NCI-H2029 (cell line): ENCODE measurements at regions not wholly inside any gene's neighbourhood (a gene's known extent, or its start where the extent isn't known, plus 50 kb on each side); places are given as distances from the start of the nearest gene placed in this dataset.
A peak's percentile ranks its signal among the peaks of the same experiment; 100 is the strongest.

Experiments
- DNase-seq: peaks from one replicate; lab custom pipeline; 2025; lab: John Stamatoyannopoulos, UW

GRCh38 chr3:25002052-25002451 lies 426.0 kb upstream of the RARB start:
- DNase-seq, result no peak

GRCh38 chr3:25007974-25008658 lies 419.9 kb upstream of the RARB start:
- DNase-seq, result no peak

GRCh38 chr3:25009665-25010064 lies 418.4 kb upstream of the RARB start:
- DNase-seq, result no peak

GRCh38 chr3:25015599-25015998 lies 412.5 kb upstream of the RARB start:
- no peak for DNase-seq

- DNase-seq, result no peak
Observed at GRCh38 chr3:25018909-25019308, 409.2 kb upstream of the RARB start.

- no peak for DNase-seq
Observed at GRCh38 chr3:25019506-25019905, 408.6 kb upstream of the RARB start.

- DNase-seq, result no peak
Observed at GRCh38 chr3:25021816-25022215, 406.2 kb upstream of the RARB start.

GRCh38 chr3:25023876-25024275 lies 404.2 kb upstream of the RARB start:
- no peak for DNase-seq

GRCh38 chr3:25025236-25025635 lies 402.8 kb upstream of the RARB start:
- no peak for DNase-seq

GRCh38 chr3:25027650-25028049 lies 400.4 kb upstream of the RARB start:
- DNase-seq, result no peak

- DNase-seq, result no peak
Observed at GRCh38 chr3:25029820-25030219, 398.2 kb upstream of the RARB start.

- DNase-seq, result no peak
Observed at GRCh38 chr3:25032344-25032743, 395.7 kb upstream of the RARB start.

- peak; percentile 2 for DNase-seq
Observed at GRCh38 chr3:25033407-25034029, 394.5 kb upstream of the RARB start.

GRCh38 chr3:25035526-25035925 lies 392.5 kb upstream of the RARB start:
- DNase-seq, result no peak

GRCh38 chr3:25036633-25037032 lies 391.4 kb upstream of the RARB start:
- no peak for DNase-seq

GRCh38 chr3:25037049-25037547 lies 391.0 kb upstream of the RARB start:
- no peak for DNase-seq

- no peak for DNase-seq
Observed at GRCh38 chr3:25038271-25038670, 389.8 kb upstream of the RARB start.

GRCh38 chr3:25038922-25039321 lies 389.1 kb upstream of the RARB start:
- DNase-seq, result no peak

- no peak for DNase-seq
Observed at GRCh38 chr3:25040748-25041147, 387.3 kb upstream of the RARB start.

GRCh38 chr3:25041871-25042584 lies 386.0 kb upstream of the RARB start:
- DNase-seq, result no peak

- DNase-seq, result no peak
Observed at GRCh38 chr3:25043177-25043576, 384.9 kb upstream of the RARB start.

- DNase-seq, result no peak
Observed at GRCh38 chr3:25043749-25044148, 384.3 kb upstream of the RARB start.
